ENCODE measurements at regions not wholly inside any gene's neighbourhood (a gene's known extent, or its start where the extent isn't known, plus 50 kb on each side); places are given as distances from the start of the nearest gene placed in this dataset.

DNA sequence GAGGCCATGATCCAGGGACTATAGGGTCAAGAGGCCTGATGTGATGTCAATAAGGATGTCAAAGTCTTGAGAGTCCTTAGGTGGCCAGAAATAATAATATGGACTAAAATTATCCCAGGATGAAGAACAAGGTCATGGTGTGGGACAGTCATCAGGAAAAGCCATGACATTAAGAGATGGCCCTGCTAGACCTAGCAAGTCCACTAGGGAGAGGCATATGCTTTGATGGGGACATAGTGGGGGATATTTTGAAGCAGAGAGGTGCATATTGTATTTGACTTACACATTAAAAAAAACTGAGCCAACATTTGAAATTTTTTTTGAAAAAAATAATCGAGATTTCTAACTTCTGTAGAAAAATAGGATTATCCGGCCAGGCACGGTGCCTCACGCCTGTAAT lies 53.3 kb upstream of the CXCR4 start:
- Histone ChIP-seq H3K27me3 (replicated peaks; ENCODE audit: insufficient read depth, low read depth, low read length, poor library complexity) (no peaks in the 10 kb centered on the region), H3K9me3 (ENCODE audit: low read depth, low read length, poor library complexity, severe bottlenecking) (no peaks in the 10 kb centered on the region), H3K27ac (ENCODE audit: low read depth, low read length, poor library complexity, severe bottlenecking) (no peak overlapping the region), H3K36me3 (ENCODE audit: insufficient read depth, low read length, poor library complexity, severe bottlenecking) (no peaks in the 10 kb centered on the region), H3K4me1 (ENCODE audit: insufficient read depth, low read length, poor library complexity, severe bottlenecking) (no peaks in the 10 kb centered on the region), H3K4me3 (ENCODE audit: low read depth, low read length, poor library complexity, severe bottlenecking) (no peak overlapping the region)
- POLR2A ChIA-PET (ENCODE audit: low non-redundant PET): no interaction called here
- DNase-seq (ENCODE audit: low spot score): no peak
- TF ChIP-seq EZH2 (IDR thresholded peaks at IDR 0.05; ENCODE audit: borderline replicate concordance, low read depth, low read length, poor library complexity, severe bottlenecking) (no peak), CTCF (conservative IDR thresholded peaks at IDR 0.05; ENCODE audit: low read depth, low read length) (no peak)
- BruUV-seq (replicated peaks): no TSS peak
- intact Hi-C loops (cut with micrococcal nuclease; ENCODE audit: unreplicated experiment): no loop called here
- CTCF ChIA-PET: no interaction called here

DNA sequence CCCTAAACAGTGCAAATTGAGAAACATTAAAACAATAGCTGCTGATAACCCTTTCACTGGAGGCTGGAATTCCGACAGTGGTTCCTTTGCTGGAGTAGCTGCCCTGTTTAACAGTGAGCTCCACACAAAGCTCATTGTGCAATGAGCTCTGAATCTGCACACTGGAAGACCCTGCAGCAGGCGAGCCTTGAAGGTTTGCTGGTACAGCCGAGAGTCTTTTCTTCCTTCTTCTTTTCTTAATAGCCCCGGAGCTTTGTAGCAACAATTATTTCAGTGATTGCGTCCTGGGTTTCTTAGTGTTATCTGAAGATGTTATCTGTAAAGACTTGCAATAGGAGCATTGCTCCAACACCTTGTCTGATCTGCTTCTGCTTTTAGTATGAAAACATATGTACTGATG lies 50.8 kb upstream of the CXCR4 start:
- no TSS peak for BruUV-seq (replicated peaks)
- ChIA-PET POLR2A (ENCODE audit: low non-redundant PET) (no interaction called here), CTCF (no interaction called here)
- Histone ChIP-seq H3K4me3 (ENCODE audit: low read depth, low read length, poor library complexity, severe bottlenecking) (no peak overlapping the region), H3K4me1 (ENCODE audit: insufficient read depth, low read length, poor library complexity, severe bottlenecking) (no peaks in the 10 kb centered on the region), H3K27me3 (replicated peaks; ENCODE audit: insufficient read depth, low read depth, low read length, poor library complexity) (no peaks in the 10 kb centered on the region), H3K27ac (ENCODE audit: low read depth, low read length, poor library complexity, severe bottlenecking) (no peak overlapping the region), H3K36me3 (ENCODE audit: insufficient read depth, low read length, poor library complexity, severe bottlenecking) (no peaks in the 10 kb centered on the region), H3K9me3 (ENCODE audit: low read depth, low read length, poor library complexity, severe bottlenecking) (no peaks in the 10 kb centered on the region)
- DNase-seq (ENCODE audit: low spot score): no peak
- TF ChIP-seq CTCF (conservative IDR thresholded peaks at IDR 0.05; ENCODE audit: low read depth, low read length) (no peak), EZH2 (IDR thresholded peaks at IDR 0.05; ENCODE audit: borderline replicate concordance, low read depth, low read length, poor library complexity, severe bottlenecking) (no peak)
- intact Hi-C loops (cut with micrococcal nuclease; ENCODE audit: unreplicated experiment): no loop called here

- no peak for DNase-seq (ENCODE audit: low spot score)
- no TSS peak for BruUV-seq (replicated peaks)
- H3K4me1 ChIP-seq (ENCODE audit: insufficient read depth, low read length, poor library complexity, severe bottlenecking): no peaks in the 10 kb centered on the region
- H3K27ac ChIP-seq (ENCODE audit: low read depth, low read length, poor library complexity, severe bottlenecking): no peak overlapping the region
- no peaks in the 10 kb centered on the region for H3K27me3 ChIP-seq (replicated peaks; ENCODE audit: insufficient read depth, low read depth, low read length, poor library complexity)
- TF ChIP-seq EZH2 (IDR thresholded peaks at IDR 0.05; ENCODE audit: borderline replicate concordance, low read depth, low read length, poor library complexity, severe bottlenecking) (no peak), CTCF (conservative IDR thresholded peaks at IDR 0.05; ENCODE audit: low read depth, low read length) (no peak)
- H3K4me3 ChIP-seq (ENCODE audit: low read depth, low read length, poor library complexity, severe bottlenecking): no peak overlapping the region
- CTCF ChIA-PET: no interaction called here
- intact Hi-C loops (cut with micrococcal nuclease; ENCODE audit: unreplicated experiment): no loop called here
- POLR2A ChIA-PET (ENCODE audit: low non-redundant PET): no interaction called here
- no peaks in the 10 kb centered on the region for H3K9me3 ChIP-seq (ENCODE audit: low read depth, low read length, poor library complexity, severe bottlenecking)
- no peaks in the 10 kb centered on the region for H3K36me3 ChIP-seq (ENCODE audit: insufficient read depth, low read length, poor library complexity, severe bottlenecking)
These were observed 49.9 kb upstream of the CXCR4 start for GRCh38 chr2:136167721-136168475.
